ENCODE measurements at regions not wholly inside any gene's neighbourhood (a gene's known extent, or its start where the extent isn't known, plus 50 kb on each side); places are given as distances from the start of the nearest gene placed in this dataset.
"Not testable (repeated sequence)": the region's sequence is repeated elsewhere in the genome, so short reads cannot be mapped to it uniquely, and the experiment has no call there.

DNA sequence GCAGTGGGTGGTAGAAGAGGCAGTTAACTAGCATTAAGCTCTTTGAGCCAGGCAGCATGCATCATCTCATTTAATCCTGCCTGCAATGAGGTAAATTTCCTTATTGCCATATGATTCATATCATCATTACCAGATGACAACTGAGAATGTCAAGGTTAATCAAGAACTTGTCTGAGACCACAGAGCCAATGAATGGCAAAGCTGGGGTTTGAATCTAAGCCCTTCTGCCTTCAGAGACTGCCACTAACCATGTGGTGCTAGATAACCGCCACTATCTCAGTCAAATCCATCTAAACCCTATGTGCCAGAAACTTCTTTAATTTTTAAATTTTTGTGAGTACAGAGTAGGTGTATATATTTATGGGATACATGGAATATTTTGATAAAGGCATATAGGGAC, 77.8 kb upstream of the GRIP1 start:
- H3K27me3 Mint-ChIP-seq = peaks cover 7 to 30% of the 10 kb centered on the region in 2 donors
- ChIA-PET CTCF (no interaction called here), POLR2A (no interaction called here)
- Histone ChIP-seq H3K4me1 (ENCODE audit: insufficient read depth, low read length) (no peaks in the 10 kb centered on the region), H3K36me3 (ENCODE audit: insufficient read depth, low read length) (no peaks in the 10 kb centered on the region), H3K27me3 (ENCODE audit: insufficient read depth, low read length, poor library complexity, severe bottlenecking) (no peaks in the 10 kb centered on the region), H3K27ac (ENCODE audit: low read depth, low read length) (no peak overlapping the region), H3K4me3 (ENCODE audit: low read length) (no peak overlapping the region), H3K9me3 (ENCODE audit: low read length) (no peaks in the 10 kb centered on the region)
- H3K27ac Mint-ChIP-seq = no peak overlapping the region
- peaks cover 0 to 16% (median 0%) of the 10 kb centered on the region in 3 donors for H3K36me3 Mint-ChIP-seq
- peaks cover 0 to 7% (median 2%) of the 10 kb centered on the region in 5 donors for H3K9me3 Mint-ChIP-seq
- no peak overlapping the region for H3K4me3 Mint-ChIP-seq
- H3K4me1 Mint-ChIP-seq = peaks cover 0 to 8% (median 6%) of the 10 kb centered on the region in 3 donors
- DNase-seq = no peak

DNA sequence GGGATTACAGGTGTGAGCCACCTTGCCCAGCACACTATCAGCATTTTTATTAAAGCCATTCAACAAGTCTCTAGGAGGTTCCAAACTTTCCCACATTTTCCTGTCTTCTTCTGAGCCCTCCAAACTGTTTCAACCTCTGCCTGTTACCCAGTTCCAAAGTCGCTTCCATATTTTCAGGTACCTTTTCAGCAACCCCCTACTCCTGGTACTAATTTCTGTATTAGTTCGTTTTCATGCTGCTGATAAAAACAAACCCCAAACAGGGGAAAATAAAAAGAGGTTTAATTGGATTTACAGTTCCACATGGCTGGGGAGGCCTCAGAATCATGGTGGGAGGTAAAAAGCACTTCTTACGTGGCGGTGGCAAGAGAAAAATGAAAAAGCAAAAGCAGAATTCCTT, 81.2 kb upstream of the GRIP1 start:
- H3K9me3 Mint-ChIP-seq; POLR2A ChIA-PET; H3K36me3 ChIP-seq (ENCODE audit: insufficient read depth, low read length); H3K4me1 ChIP-seq (ENCODE audit: insufficient read depth, low read length); H3K27ac Mint-ChIP-seq; DNase-seq; CTCF ChIA-PET; H3K27ac ChIP-seq (ENCODE audit: low read depth, low read length); H3K4me3 Mint-ChIP-seq; H3K9me3 ChIP-seq (ENCODE audit: low read length); H3K4me3 ChIP-seq (ENCODE audit: low read length); H3K27me3 ChIP-seq (ENCODE audit: insufficient read depth, low read length, poor library complexity, severe bottlenecking): not testable (repeated sequence)
- Mint-ChIP-seq H3K27me3 (peaks cover 3 to 35% of the 10 kb centered on the region in 2 donors), H3K36me3 (peaks cover 0 to 16% (median 0%) of the 10 kb centered on the region in 3 donors), H3K4me1 (peaks cover 3 to 11% (median 9%) of the 10 kb centered on the region in 3 donors)

DNA sequence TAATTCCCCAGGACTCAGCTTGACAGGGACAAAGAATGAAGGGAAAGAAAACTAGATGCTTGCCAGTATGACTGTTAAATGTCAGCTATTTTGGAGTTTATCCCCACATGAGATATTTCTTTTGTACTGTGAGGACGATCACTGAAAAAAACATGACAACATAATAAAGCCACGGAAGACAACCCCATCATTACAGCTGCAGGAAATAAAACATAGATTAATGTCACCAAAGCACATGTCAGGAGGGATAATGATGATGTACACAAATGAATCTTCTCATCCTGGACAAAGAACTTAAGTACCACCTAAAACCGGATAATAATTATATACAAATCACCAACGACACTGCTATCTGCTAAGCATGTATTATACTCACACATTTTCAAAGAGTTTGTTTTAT, 84.6 kb upstream of the GRIP1 start:
- DNase-seq = no peak
- Histone ChIP-seq H3K9me3 (ENCODE audit: low read length) (no peaks in the 10 kb centered on the region), H3K27me3 (ENCODE audit: insufficient read depth, low read length, poor library complexity, severe bottlenecking) (no peaks in the 10 kb centered on the region), H3K4me1 (ENCODE audit: insufficient read depth, low read length) (peaks cover 25% of the 10 kb centered on the region), H3K4me3 (ENCODE audit: low read length) (no peak overlapping the region), H3K27ac (ENCODE audit: low read depth, low read length) (no peak overlapping the region), H3K36me3 (ENCODE audit: insufficient read depth, low read length) (no peaks in the 10 kb centered on the region)
- ChIA-PET POLR2A (no interaction called here), CTCF (no interaction called here)
- Mint-ChIP-seq H3K36me3 (peaks cover 0 to 9% (median 0%) of the 10 kb centered on the region in 3 donors), H3K27ac (no peak overlapping the region), H3K4me3 (no peak overlapping the region), H3K9me3 (peaks cover 0 to 7% (median 2%) of the 10 kb centered on the region in 5 donors), H3K27me3 (peaks cover 0 to 25% of the 10 kb centered on the region in 2 donors), H3K4me1 (peaks cover 19 to 27% (median 26%) of the 10 kb centered on the region in 3 donors)

DNA sequence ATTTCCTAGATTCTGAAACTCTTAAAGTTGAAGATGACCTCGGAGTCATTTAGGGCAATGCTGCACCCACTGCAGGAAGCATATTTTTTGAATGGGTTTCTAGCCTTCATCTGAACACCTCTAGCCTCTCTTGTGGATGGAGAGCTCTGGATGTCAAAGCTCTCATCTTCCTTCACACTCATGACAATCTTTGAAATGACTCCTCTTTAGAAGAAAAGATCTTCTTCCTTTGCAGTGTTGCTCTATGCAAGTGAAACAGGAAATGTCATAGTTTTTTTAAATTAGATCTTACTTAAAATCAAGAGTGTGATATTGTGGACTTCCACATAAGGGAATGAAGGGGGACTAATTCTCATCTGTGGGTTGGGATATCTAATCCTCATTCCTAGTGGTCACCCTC, 86.3 kb upstream of the GRIP1 start:
- peaks cover 0 to 11% (median 0%) of the 10 kb centered on the region in 3 donors for H3K36me3 Mint-ChIP-seq
- H3K9me3 Mint-ChIP-seq = peaks cover 0 to 7% (median 2%) of the 10 kb centered on the region in 5 donors
- H3K4me3 Mint-ChIP-seq = peak overlapping the region in 4 of 7 donors; percentile 9 to 25 (median 14)
- H3K27ac Mint-ChIP-seq = peak overlapping the region in 4 of 8 donors; percentile 20 to 82 (median 24)
- H3K27ac ChIP-seq (ENCODE audit: low read depth, low read length) = no peak overlapping the region
- H3K4me1 Mint-ChIP-seq = peaks cover 19 to 29% (median 27%) of the 10 kb centered on the region in 3 donors
- no peaks in the 10 kb centered on the region for H3K9me3 ChIP-seq (ENCODE audit: low read length)
- no peak overlapping the region for H3K4me3 ChIP-seq (ENCODE audit: low read length)
- ChIA-PET POLR2A (no interaction called here), CTCF (no interaction called here)
- peaks cover 0 to 29% of the 10 kb centered on the region in 2 donors for H3K27me3 Mint-ChIP-seq
- peaks cover 25% of the 10 kb centered on the region for H3K4me1 ChIP-seq (ENCODE audit: insufficient read depth, low read length)
- H3K27me3 ChIP-seq (ENCODE audit: insufficient read depth, low read length, poor library complexity, severe bottlenecking) = no peaks in the 10 kb centered on the region
- H3K36me3 ChIP-seq (ENCODE audit: insufficient read depth, low read length) = no peaks in the 10 kb centered on the region
- no peak for DNase-seq

DNA sequence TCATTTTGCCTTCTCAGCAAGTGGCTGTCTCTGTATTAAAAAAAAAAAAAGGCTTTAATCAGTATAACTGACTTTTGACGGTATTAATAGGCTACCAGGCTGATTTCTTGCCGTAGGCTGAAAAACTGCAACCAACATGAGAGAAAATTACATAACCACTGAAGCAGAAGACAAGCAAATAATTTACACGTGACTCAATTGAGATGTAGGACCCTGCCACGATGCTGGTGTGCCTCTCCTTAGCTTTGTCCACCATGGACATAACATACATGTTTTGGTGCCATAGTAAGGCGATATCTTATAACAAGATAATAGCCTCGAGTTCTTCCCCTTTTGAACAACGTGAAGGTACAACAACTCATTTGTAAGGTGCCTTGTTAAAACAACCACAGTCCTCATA, 88.7 kb upstream of the GRIP1 start:
- Histone ChIP-seq H3K4me3 (ENCODE audit: low read length) (no peak overlapping the region), H3K4me1 (ENCODE audit: insufficient read depth, low read length) (peaks cover 25% of the 10 kb centered on the region), H3K9me3 (ENCODE audit: low read length) (no peaks in the 10 kb centered on the region), H3K27ac (ENCODE audit: low read depth, low read length) (no peak overlapping the region), H3K36me3 (ENCODE audit: insufficient read depth, low read length) (no peaks in the 10 kb centered on the region), H3K27me3 (ENCODE audit: insufficient read depth, low read length, poor library complexity, severe bottlenecking) (no peaks in the 10 kb centered on the region)
- no peak for DNase-seq
- Mint-ChIP-seq H3K27ac (no peak overlapping the region), H3K4me1 (peaks cover 19 to 29% (median 27%) of the 10 kb centered on the region in 3 donors), H3K9me3 (no peaks in the 10 kb centered on the region), H3K4me3 (no peak overlapping the region), H3K27me3 (peaks cover 0 to 19% of the 10 kb centered on the region in 2 donors), H3K36me3 (peaks cover 0 to 6% (median 0%) of the 10 kb centered on the region in 3 donors)
- ChIA-PET POLR2A (no interaction called here), CTCF (no interaction called here)

DNA sequence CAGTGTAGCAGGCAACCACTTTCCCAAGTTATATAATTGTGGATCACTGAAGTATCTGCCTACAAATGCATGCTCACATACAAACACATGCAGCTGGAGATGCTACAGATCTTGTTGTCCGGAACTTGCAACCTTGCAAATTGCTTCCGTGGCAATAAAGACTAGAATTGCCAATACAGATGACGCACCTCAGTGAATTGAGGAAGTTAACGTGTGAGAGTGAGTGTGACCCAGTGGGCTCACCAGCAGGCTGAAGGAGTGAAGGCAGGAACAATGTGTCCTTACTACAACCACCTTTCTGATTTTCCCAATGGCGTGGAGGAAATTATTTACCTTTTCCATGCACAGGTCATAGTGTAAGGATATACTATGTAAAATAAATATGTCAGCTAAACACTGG, 89.4 kb upstream of the GRIP1 start:
- DNase-seq = no peak
- ChIA-PET CTCF (no interaction called here), POLR2A (no interaction called here)
- H3K4me1 ChIP-seq (ENCODE audit: insufficient read depth, low read length) = peaks cover 25% of the 10 kb centered on the region
- H3K27ac ChIP-seq (ENCODE audit: low read depth, low read length) = no peak overlapping the region
- H3K36me3 ChIP-seq (ENCODE audit: insufficient read depth, low read length) = no peaks in the 10 kb centered on the region
- no peak overlapping the region for H3K4me3 ChIP-seq (ENCODE audit: low read length)
- H3K27ac Mint-ChIP-seq = no peak overlapping the region
- peaks cover 0 to 6% (median 0%) of the 10 kb centered on the region in 3 donors for H3K36me3 Mint-ChIP-seq
- no peaks in the 10 kb centered on the region for H3K27me3 ChIP-seq (ENCODE audit: insufficient read depth, low read length, poor library complexity, severe bottlenecking)
- no peaks in the 10 kb centered on the region for H3K9me3 Mint-ChIP-seq
- H3K9me3 ChIP-seq (ENCODE audit: low read length) = no peaks in the 10 kb centered on the region
- H3K4me1 Mint-ChIP-seq = peaks cover 19 to 29% (median 27%) of the 10 kb centered on the region in 3 donors
- H3K4me3 Mint-ChIP-seq = no peak overlapping the region
- peaks cover 0 to 13% of the 10 kb centered on the region in 2 donors for H3K27me3 Mint-ChIP-seq

DNA sequence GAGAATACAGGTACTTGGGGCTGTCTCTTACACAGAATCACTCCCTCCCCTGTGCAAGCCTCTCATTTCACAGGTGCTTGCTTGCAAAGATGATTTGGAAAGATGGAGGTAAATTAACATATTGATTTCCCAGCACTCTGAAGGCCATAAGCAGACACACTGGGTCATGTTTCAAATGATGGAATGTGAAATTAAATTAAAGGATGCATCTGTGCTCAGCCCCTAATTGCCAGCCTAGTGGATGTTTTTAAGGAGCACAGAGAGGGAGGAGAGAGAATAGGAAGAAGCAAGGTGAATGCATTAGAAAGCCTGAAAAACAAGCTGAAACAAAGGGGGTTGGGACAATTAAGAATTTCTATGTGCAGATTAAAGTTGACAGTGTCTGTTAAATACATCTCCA, 96.1 kb upstream of the GRIP1 start:
- H3K4me1 Mint-ChIP-seq = peaks cover 24 to 33% (median 33%) of the 10 kb centered on the region in 3 donors
- H3K36me3 Mint-ChIP-seq = peaks cover 0 to 5% (median 3%) of the 10 kb centered on the region in 3 donors
- H3K9me3 ChIP-seq (ENCODE audit: low read length) = no peaks in the 10 kb centered on the region
- H3K27ac ChIP-seq (ENCODE audit: low read depth, low read length) = no peak overlapping the region
- H3K9me3 Mint-ChIP-seq = no peaks in the 10 kb centered on the region
- no peak for DNase-seq
- ChIA-PET CTCF (interaction anchor here (1.4 kb wide), 1 partner anchor 50 kb away, joined by 3 read pairs; no protein-coding TSS in a partner anchor), POLR2A (no interaction called here)
- H3K4me3 ChIP-seq (ENCODE audit: low read length) = no peak overlapping the region
- H3K4me3 Mint-ChIP-seq = no peak overlapping the region
- H3K27me3 Mint-ChIP-seq = peaks cover 3 to 4% of the 10 kb centered on the region in 2 donors
- no peaks in the 10 kb centered on the region for H3K36me3 ChIP-seq (ENCODE audit: insufficient read depth, low read length)
- H3K27ac Mint-ChIP-seq = peak overlapping the region in 1 of 8 donors; percentile 8
- H3K27me3 ChIP-seq (ENCODE audit: insufficient read depth, low read length, poor library complexity, severe bottlenecking) = no peaks in the 10 kb centered on the region
- H3K4me1 ChIP-seq (ENCODE audit: insufficient read depth, low read length) = peaks cover 21% of the 10 kb centered on the region

DNA sequence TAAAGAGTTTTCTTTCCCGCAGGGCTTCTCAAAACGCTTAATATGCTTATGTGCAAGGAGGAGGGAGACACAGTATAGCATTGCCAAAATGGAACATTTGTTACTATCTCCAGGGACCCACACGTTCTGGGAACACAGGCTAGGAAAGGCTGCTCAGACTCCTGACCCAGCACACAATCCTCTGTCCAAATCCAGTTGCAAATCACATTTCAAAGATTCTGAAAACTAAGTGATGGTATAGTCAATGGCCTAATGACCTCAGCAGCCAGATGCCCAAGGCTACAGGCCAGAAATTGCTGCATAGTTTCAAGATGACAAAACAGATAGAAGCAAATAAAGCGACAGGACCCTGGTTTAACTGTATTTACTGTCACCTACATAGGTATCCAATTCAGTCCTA, 97.0 kb upstream of the GRIP1 start:
- CTCF ChIA-PET = no interaction called here
- Histone ChIP-seq H3K9me3 (ENCODE audit: low read length) (no peaks in the 10 kb centered on the region), H3K4me1 (ENCODE audit: insufficient read depth, low read length) (peaks cover 21% of the 10 kb centered on the region), H3K27me3 (ENCODE audit: insufficient read depth, low read length, poor library complexity, severe bottlenecking) (no peaks in the 10 kb centered on the region), H3K36me3 (ENCODE audit: insufficient read depth, low read length) (no peaks in the 10 kb centered on the region), H3K4me3 (ENCODE audit: low read length) (no peak overlapping the region), H3K27ac (ENCODE audit: low read depth, low read length) (no peak overlapping the region)
- H3K4me3 Mint-ChIP-seq = no peak overlapping the region
- H3K27me3 Mint-ChIP-seq = peaks cover 3 to 4% of the 10 kb centered on the region in 2 donors
- no peaks in the 10 kb centered on the region for H3K9me3 Mint-ChIP-seq
- H3K36me3 Mint-ChIP-seq = peaks cover 0 to 10% (median 3%) of the 10 kb centered on the region in 3 donors
- peak overlapping the region in 3 of 8 donors; percentile 7 to 54 (median 44) for H3K27ac Mint-ChIP-seq
- POLR2A ChIA-PET = no interaction called here
- no peak for DNase-seq
- H3K4me1 Mint-ChIP-seq = peaks cover 24 to 33% (median 33%) of the 10 kb centered on the region in 3 donors

Data from CD8-positive, alpha-beta memory T cell (primary cell).